ENCODE measurements at regions not wholly inside any gene's neighbourhood (a gene's known extent, or its start where the extent isn't known, plus 50 kb on each side); places are given as distances from the start of the nearest gene placed in this dataset.

- POLR2A ChIA-PET: no interaction called here
- CTCF ChIA-PET: interaction anchor here (1.4 kb wide), 1 partner anchor 11 kb away, joined by 3 read pairs; no protein-coding TSS in a partner anchor
- Histone ChIP-seq H3K36me3 (ENCODE audit: control insufficient read depth, insufficient read depth, low read length) (no peaks in the 10 kb centered on the region), H3K4me3 (ENCODE audit: low read depth, low read length) (no peak overlapping the region), H3K27me3 (ENCODE audit: control insufficient read depth, insufficient read depth, low read length) (no peaks in the 10 kb centered on the region)
- TF ChIP-seq CTCF (IDR thresholded peaks at IDR 0.05; ENCODE audit: insufficient read depth, low read depth, low read length): no peak
- DNase-seq (ENCODE audit: low read depth): no peak
Observed at GRCh38 chr10:95122736-95123135, 53.4 kb upstream of the CYP2C8 start.

GRCh38 chr10:95121904-95122303 is 52.6 kb upstream of the CYP2C8 start:
- TF ChIP-seq CTCF (IDR thresholded peaks at IDR 0.05; ENCODE audit: insufficient read depth, low read depth, low read length): no peak
- Histone ChIP-seq H3K27me3 (ENCODE audit: control insufficient read depth, insufficient read depth, low read length) (no peaks in the 10 kb centered on the region), H3K36me3 (ENCODE audit: control insufficient read depth, insufficient read depth, low read length) (no peaks in the 10 kb centered on the region), H3K4me3 (ENCODE audit: low read depth, low read length) (no peak overlapping the region)
- ChIA-PET POLR2A (no interaction called here), CTCF (interaction anchor here (1.4 kb wide), 1 partner anchor 12 kb away, joined by 3 read pairs; no protein-coding TSS in a partner anchor)
- no peak for DNase-seq (ENCODE audit: low read depth)
